Muscle of arm (tissue), 1 donor: ENCODE measurements at regions not wholly inside any gene's neighbourhood (a gene's known extent, or its start where the extent isn't known, plus 50 kb on each side); places are given as distances from the start of the nearest gene placed in this dataset.
"Not testable (repeated sequence)": the region's sequence is repeated elsewhere in the genome, so short reads cannot be mapped to it uniquely, and the experiment has no call there.

Source experiments
- DNase-seq: peaks from one replicate; pipeline ENCODE4 v3.0.0-alpha.2; 2013

DNA sequence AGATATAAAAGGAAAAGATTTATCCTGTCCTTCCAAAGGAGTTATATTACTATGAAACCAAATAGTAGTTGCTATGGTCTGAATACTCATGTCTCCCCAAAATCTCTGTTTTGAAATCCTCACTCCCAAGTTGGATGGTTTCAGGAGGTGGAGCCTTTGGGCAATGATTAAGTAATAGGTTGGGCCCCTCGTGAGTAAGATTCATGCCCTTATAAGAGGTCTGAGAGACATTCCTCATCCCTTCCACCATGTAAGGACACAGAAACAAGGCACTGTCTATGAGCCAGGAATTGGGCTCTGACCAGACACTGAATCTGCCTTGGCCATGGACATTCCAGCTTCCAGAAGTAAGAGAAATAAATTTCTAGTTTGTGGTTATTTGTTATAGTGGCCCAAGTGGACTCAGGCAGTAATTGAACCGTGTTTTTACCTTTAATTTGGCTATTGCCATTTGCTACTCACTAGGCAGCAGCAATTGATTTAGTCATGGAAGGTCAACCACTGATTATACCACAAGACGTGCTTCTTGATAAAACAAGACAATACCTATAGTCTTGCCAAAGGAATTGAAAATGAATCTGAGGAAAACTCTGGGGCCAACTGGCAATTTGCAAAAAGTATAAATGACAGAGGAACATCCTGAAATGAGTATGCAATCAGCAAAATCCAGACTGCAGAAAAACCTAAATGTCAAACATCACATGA, 717.4 kb upstream of the SPRY2 start:
- DNase-seq = no peak

GRCh38 chr13:81051873-81052272, 710.9 kb upstream of the SPRY2 start:
- no peak for DNase-seq

DNA sequence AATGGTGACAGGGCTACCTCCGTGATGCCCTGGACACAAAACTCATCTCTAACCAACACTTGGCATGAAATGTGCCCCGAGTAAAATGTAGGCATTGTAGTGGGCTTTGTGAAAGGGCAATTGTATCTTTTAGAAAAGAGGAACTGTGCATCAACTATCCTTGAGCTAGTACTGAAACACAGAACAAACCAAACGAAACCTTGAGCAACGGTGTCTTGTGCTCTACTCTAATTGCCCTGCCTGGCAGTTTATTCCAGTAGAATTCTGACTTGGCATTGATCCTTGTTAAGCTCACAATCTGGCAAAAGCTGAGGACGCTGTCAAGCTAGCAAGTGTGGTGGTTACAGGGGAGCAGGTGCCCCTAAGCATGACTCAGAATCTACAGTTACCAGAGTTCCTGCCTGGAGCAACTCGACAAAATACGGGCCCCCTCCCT, 707.1 kb upstream of the SPRY2 start:
- DNase-seq = no peak

GRCh38 chr13:81041761-81042160, 700.8 kb upstream of the SPRY2 start:
- DNase-seq = no peak

DNA sequence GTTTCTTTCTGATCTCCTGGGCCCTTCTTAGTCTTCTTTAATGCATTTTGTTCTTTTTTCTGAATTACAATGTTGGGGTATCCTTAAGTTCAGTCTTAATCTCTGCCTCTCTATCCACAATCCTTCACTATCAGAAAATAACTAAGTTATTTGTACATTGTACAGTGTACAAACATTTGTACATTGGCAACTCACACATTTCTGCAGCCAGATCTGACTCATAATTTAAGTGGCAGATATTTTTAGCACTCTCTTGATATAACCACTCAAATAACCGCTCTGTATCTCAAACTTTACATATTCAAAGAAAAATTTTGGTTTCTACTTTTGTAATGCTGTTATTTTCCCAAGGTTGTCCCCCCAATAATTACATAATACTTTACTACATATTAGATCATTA, 691.1 kb upstream of the SPRY2 start:
- DNase-seq = no peak

DNA sequence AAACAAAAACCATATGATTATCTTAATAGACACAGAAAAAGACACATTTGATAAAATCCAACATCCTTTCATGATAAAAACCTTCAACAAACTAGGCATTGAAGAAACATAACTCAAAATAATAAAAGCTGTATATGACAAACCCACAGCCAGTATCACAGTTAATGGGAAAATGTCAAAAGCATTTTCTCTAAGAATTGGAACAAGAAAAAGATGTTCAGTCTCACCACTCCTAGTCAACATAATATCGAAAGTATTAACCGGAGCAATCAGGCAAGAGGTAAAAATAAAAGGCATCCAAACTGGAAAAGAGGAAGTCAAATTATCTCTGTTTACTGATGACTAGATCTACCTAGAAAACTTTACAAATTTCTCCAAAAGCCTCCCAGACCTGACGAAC, 684.2 kb upstream of the SPRY2 start:
- no peak for DNase-seq

DNA sequence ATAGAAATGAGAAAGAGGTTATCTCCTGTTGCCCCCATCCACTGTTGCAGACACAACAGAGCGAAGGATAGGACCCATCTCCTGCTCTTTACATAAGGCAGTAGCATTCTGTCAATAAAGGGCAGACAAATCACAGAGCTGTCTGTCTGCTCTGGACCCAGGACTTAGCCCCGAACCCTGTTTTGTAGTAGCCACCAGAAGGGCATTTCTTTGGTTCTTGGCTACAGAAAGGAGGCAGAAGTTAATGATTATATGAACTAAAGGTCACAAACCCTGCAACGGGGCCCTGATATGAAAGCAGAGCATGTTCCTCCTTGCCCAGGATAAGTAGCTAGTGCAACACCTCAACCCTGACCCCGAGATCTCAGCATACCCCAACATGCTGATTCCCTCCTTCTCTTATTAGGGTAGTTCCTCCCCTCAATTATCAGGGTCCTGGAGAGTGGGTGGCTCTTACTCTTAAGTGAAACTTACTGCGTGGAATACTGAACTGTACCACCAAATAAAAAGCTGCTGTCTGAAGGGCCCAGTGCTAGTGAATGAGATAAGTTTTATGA, 680.4 kb upstream of the SPRY2 start:
- no peak for DNase-seq

GRCh38 chr13:81020010-81020409, 679.1 kb upstream of the SPRY2 start:
- DNase-seq = no peak

GRCh38 chr13:81018936-81019335, 678.0 kb upstream of the SPRY2 start:
- no peak for DNase-seq

DNA sequence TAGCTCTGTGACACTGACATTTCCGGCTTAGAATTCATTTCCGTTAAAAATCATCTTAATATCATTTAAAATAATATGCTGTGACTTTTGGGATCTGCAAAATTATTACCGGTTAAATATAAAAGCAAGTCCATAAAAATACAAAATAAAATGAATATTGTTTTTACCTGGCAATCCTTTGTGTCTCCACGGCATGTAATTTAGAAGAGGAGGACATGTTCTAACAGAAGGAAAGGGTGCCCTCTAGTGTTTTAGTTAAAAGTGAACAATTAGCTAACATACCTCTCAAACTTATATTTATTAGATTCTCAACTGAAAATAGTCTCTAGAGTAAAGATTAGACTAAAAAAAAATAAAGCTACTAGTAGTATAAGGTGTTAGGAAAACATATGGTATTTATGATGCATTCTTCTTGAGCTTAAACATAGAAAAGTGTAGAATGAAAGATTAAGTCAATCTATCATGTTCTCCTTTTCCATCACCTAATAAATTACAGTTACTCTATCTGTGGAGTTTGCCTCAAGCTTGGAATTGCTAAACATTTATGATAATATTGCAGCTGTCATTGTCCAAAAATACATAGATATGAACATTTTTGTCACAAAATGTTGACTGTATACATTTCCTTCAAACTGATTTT, 676.7 kb upstream of the SPRY2 start:
- DNase-seq = peak; percentile 59

DNA sequence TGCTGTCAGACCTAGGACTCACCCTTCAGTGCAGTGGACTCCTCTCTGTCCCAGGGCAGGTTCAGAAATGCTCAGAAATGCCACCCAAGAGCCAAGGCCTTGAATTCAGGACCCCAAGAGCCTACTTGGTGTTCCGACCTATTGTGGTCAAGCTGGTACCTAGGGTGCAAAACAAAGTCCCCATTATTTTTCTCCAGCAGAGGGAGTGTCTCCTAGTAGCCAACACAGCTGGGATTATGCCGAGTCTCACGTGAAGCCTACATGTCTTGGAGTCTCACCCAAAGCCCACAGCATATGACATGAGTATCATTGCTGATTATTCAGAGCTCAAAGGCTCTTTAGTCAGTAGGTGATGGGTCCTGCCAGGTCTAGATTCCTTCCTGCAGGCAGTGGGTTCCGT, 671.1 kb upstream of the SPRY2 start:
- DNase-seq = no peak

GRCh38 chr13:81001828-81002385, 661.0 kb upstream of the SPRY2 start:
- DNase-seq = no peak

DNA sequence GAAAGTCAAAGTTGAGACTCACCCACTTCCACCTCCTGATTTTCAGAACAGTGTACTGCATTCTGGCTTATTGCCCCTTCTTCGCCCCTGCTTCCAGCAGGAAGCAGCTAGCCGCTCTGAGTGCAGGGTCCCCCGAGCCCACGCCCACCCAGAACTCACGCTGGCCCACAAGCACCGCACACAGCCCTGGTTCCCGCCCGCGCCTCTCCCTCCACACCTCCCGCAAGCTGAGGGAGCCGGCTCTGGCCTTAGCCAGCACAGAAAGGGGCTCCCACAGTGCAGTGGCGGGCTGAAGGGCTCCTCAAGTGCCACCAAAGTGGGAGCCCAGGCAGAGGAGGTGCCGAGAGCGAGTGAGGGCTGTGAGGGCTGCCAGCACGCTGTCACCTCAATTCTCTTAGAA, 657.7 kb upstream of the SPRY2 start:
- DNase-seq = not testable (repeated sequence)

DNA sequence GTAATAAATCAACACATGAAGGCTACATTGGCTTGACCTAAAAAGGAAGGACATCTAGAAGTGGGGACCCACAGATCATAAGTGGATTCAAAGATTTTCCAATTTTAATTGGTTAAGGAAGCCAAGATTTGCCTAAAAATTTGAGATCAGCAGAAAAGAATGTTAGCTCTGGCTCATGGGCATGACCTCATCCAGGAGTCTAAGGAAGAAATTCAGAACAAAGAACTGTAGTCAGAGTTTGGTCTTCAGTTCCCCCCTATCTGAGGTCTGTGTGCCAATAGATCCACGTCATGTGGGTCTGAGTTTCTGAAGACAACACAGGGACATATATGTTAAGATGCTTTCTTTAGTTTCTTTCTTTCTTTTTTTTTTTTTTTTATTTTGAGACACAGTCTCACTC, 648.8 kb upstream of the SPRY2 start:
- no peak for DNase-seq

DNA sequence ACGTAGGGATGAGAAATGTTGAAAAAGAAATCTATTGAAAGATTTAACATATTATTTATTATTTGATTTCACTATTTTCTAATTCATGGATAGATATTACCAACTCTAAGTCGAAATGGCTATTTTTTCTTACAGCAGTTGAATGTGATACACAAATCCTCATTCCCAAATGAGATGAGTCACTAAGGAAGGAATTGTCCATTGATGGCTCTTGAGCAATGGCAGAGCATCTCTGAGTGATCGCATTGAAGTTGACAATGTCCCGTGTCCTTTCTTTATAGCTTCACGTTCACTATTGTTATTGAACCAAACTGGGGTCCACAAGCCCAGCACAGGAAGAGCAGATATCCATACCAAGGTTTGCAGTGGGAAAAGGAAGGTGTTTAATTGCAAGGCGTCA, 648.3 kb upstream of the SPRY2 start:
- DNase-seq = no peak

DNA sequence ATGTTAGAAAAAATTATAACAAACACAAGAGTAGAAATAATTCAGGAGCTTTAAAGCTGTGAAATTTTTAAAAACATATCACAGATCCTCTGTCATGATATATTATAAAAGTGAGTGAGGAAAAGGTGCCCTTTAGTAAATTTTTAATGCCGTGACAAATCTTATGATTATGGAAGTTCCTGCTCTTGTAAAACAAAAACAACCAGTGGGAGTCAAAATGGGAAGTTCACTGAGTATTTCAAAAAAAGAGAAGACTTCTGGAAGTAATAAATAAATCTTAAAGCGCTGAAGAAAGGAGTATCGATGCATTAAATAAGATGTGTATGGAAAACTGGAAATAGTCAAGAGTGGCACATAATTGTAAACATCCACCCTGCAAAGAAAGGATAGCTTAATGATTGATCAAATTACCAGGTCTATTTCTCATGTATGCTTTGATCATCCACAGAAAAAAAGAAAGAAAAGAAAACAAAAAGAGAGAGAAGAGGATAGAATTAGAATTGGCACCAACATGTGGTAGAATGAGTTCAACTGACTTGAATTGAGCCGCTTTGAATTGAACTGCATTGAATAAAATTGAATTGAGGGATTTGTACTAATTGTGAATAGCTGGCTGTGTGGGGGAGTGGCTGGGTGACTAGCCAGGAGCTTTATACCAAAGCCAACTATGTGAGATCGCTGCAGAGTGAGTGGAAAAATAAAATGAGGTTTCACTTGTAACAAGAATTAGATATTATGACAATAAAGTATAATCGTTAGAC, 647.6 kb upstream of the SPRY2 start:
- DNase-seq = no peak

DNA sequence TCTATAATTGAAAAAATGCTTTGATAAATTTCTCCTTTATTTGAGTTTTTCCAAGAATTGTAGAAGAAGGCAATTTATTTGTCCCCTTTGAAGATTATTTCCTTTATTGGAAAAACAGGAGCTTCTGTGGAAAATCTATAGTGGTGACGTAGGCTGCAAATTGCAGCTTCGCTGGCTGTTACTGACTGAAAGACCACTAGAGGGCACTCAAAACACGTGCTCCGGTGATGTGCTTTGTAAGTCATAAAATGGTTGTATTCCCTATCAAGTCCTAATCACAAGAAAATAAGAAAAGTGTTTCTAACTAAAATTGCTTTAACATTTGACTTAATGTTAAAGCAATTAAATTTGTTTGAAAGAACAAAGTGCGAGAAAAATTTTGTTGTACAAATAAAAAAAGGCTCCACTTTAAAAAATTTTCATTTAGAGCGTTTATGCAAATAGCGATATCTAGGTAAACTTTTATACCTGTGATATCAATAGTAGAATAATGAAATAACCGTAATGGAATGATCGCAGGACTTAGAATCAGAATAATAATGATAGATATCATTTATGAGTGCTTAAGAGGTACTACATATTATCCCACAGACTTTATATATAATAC, 638.2 kb upstream of the SPRY2 start:
- peak; percentile 54 for DNase-seq

DNA sequence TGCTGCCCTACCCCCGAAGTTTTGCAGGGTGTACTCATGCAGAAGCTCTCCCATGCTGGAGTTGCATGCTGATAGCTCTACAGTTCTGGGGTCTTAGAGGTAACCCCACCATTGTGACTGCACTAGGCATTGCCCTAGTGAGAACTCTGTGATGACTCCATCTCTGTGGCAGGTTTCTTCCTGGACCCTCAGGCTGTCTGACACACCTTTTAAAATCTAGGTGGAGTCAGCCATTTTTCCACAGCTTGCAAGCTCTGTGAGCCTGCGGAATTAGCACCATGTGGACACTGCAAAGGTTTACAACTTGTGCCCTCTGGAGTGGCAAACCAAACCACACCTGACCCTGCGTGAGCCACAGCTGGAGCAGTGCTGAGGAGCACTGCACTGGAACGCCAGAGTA, 636.2 kb upstream of the SPRY2 start:
- DNase-seq = no peak

DNA sequence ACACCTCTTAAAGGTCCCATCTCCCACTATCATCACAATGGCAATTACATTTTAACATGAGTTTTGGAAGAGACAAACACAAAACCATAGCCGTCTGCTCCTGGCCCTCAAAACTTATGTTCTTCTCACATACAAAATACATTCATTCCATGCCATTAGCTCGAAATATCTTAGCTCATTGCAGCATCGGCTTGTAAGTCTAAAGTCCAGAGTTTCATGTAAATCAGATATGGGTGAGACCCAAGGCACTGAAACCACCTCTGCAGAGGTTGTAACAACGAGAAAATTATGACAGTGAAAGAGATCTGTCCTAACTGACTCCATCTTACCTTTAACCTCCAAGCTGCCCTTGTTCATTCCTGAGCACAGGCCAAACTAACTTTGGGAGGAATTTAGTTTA, 635.0 kb upstream of the SPRY2 start:
- no peak for DNase-seq

- DNase-seq = no peak
These were observed 632.8 kb upstream of the SPRY2 start for GRCh38 chr13:80973721-80974120.

- no peak for DNase-seq
These were observed 632.0 kb upstream of the SPRY2 start for GRCh38 chr13:80972857-80973478.

GRCh38 chr13:80965097-80965496, 624.2 kb upstream of the SPRY2 start:
- DNase-seq = no peak
